Epithelial cell of esophagus (primary cell): ENCODE measurements at regions not wholly inside any gene's neighbourhood (a gene's known extent, or its start where the extent isn't known, plus 50 kb on each side); places are given as distances from the start of the nearest gene placed in this dataset.
A peak's percentile ranks its signal among the peaks of the same experiment; 100 is the strongest.

Source experiments
- DNase-seq: peaks from one replicate; pipeline ENCODE4 v3.0.0; 2010; ENCODE audit warnings: low read depth
- H3K4me3 ChIP-seq: 2 replicates; pipeline ENCODE4 v1.5.1; 2011; ENCODE audit warnings: mild to moderate bottlenecking, low read length, control low read depth
- TF ChIP-seq, protein P1 (sequence below): IDR thresholded peaks from 2 replicates; pipeline ENCODE4 v1.5.1; 2011; ENCODE audit warnings: low read depth, mild to moderate bottlenecking, low read length, control low read depth, inconsistent platforms; ENCODE audit not compliant: insufficient read depth; ENCODE audit errors: missing control alignments

- no peak for DNase-seq
- TF ChIP-seq, protein P1, sequence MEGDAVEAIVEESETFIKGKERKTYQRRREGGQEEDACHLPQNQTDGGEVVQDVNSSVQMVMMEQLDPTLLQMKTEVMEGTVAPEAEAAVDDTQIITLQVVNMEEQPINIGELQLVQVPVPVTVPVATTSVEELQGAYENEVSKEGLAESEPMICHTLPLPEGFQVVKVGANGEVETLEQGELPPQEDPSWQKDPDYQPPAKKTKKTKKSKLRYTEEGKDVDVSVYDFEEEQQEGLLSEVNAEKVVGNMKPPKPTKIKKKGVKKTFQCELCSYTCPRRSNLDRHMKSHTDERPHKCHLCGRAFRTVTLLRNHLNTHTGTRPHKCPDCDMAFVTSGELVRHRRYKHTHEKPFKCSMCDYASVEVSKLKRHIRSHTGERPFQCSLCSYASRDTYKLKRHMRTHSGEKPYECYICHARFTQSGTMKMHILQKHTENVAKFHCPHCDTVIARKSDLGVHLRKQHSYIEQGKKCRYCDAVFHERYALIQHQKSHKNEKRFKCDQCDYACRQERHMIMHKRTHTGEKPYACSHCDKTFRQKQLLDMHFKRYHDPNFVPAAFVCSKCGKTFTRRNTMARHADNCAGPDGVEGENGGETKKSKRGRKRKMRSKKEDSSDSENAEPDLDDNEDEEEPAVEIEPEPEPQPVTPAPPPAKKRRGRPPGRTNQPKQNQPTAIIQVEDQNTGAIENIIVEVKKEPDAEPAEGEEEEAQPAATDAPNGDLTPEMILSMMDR: no peak
- H3K4me3 ChIP-seq: no peak overlapping the region
Observed at GRCh38 chr12:67410667-67411067, 141.5 kb downstream of the CAND1 start.

DNA sequence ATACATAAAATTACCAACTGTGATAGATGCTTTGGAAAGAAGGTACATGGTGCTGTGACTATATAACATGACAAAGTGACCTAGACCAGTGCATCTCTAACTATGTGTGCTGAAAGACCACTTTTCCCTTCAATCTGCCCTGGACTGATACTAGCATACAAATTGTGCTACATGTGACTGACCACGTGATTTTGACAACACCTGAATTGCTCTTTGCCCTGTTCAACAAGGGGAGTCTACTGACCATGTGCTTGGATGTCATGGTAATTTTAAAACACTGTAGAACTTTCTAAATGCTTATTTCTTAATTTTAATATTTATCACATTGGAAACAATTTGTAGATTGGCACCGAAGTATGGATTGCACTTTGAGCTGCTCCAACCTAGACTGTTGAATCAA lies 142.4 kb downstream of the CAND1 start:
- H3K4me3 ChIP-seq: no peak overlapping the region
- TF ChIP-seq, protein P1: no peak
- no peak for DNase-seq

DNA sequence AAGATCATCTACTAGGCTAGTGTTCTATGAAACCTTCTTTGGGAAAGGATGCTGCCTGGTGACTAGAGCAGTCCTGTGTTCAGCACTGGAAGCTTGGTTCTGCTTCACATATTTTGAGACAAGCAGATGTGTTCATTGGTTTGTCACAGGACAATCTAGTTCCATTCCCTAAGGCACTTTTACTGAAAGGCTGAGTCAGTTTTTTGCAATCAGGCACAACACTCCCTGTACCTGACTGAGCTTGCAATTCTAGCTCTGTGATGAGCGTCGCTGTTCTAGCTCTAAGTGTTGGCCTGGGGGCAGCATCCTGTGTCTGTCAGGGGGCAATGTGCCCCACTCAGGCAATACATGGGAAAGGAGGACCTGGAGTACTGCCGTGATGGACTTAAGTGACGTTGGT lies 144.4 kb downstream of the CAND1 start:
- no peak overlapping the region for H3K4me3 ChIP-seq
- TF ChIP-seq, protein P1: peak; percentile 37
- DNase-seq: peak; percentile 94

GRCh38 chr12:67414011-67414715 lies 145.0 kb downstream of the CAND1 start:
- H3K4me3 ChIP-seq: no peak overlapping the region
- DNase-seq: no peak
- TF ChIP-seq, protein P1: no peak

- no peak overlapping the region for H3K4me3 ChIP-seq
- TF ChIP-seq, protein P1: peak; percentile 54
- peak; percentile 60 for DNase-seq
Observed at GRCh38 chr12:67415473-67415872, 146.3 kb downstream of the CAND1 start.

GRCh38 chr12:67419810-67420209 lies 150.7 kb downstream of the CAND1 start:
- no peak for DNase-seq
- TF ChIP-seq, protein P1: no peak
- no peak overlapping the region for H3K4me3 ChIP-seq

DNA sequence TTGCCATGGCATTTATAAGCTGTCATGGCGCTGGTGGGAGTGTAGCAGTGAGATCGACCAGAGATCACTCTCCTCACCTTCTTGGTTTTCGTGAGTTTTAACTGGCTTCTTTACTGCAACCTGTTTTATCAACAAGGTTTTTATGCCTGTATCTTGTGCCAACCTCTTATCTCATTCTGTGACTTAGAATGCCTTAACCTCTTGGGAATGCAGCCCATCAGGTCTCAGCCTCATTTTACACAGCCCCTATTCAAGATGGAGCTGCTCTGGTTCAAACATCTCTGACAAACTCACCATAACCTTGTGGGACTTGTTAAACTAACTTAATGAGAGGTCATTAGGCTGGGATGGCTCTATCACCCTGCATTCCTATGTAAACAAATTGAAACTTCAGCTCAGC lies 151.3 kb downstream of the CAND1 start:
- DNase-seq: no peak
- H3K4me3 ChIP-seq: no peak overlapping the region
- TF ChIP-seq, protein P1: no peak
